ENCODE measurements at regions not wholly inside any gene's neighbourhood (a gene's known extent, or its start where the extent isn't known, plus 50 kb on each side); places are given as distances from the start of the nearest gene placed in this dataset.

GRCh38 chr13:84497613-84498012 lies 615.3 kb upstream of the SLITRK1 start:
- DNase-seq: no peak

DNA sequence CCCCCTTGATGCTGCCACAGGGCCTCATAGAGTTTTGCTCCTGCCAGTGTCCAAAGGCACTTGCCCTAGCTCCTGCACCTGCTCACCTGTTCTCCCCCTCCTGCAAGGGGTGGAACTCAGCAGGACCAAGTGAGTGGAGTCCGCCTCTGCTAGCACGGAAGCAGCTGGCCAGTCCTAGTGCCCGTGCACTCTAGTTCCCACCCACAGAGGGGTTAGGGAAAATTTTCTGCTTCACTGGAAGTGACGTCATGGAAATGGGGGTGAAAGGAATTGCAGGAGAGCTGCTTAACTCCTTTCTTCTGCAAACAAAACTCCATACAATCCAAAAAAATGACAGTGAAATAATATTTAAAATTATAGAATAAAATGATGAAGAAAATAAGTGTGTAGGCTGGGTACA lies 609.7 kb upstream of the SLITRK1 start:
- DNase-seq: peak; percentile 3

DNA sequence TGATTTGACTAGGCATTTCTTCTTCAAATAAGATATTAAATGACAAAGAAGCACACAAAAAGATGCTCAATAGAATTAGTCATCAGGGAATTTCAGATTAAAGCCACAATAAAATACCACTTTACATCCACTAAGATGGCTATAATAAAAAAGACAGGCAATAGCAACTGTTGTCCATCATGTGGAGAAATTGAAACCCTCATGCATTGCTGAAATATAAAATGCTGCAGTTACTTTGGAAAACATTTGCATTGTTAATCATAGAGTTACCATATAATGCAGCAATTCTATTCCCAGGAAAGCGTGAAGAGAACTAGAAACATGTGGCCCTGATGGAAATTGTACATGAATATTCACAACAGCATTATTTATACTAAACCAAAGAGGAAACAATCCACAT lies 605.5 kb upstream of the SLITRK1 start:
- no peak for DNase-seq

- DNase-seq: no peak
Measured at GRCh38 chr13:84481958-84482357, 599.7 kb upstream of the SLITRK1 start.

GRCh38 chr13:84479656-84480055 lies 597.4 kb upstream of the SLITRK1 start:
- no peak for DNase-seq

DNA sequence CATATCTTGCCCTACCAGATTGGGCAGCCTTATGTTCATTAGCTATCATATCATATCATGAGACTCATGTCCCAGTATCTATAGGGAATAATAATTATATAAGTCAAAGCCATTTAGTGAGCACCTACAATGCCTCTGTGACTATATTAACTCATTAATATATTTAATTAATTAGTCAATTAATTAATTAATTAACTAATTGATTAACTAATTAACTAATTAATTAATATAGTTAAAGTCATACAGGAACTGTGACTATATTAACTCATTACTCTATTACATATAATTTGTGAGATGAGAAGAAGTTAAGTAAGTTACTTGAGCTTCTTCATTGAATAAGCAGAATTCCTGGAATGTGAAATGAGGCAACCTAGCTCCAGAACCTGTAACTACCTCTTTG lies 588.3 kb upstream of the SLITRK1 start:
- no peak for DNase-seq

GRCh38 chr13:84466461-84466860 lies 584.2 kb upstream of the SLITRK1 start:
- no peak for DNase-seq

DNA sequence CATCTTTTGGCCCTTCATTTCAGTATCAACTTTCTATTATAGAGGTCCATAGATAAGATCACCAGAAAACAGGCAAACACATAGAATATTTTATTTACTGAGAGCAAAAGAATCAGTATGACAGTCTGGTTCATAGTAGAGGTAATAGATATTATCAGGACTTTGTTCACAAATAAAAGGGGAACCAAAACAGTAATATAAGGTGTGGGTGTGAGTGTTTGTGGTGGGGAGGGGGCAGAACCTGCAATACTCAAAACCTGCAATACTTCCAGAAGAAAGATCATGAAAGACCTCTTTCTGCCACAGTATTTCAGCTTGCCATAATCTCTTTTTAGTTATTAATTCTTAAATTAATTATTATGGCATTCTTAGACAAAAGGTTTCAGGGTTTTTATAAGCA lies 578.7 kb upstream of the SLITRK1 start:
- no peak for DNase-seq

DNA sequence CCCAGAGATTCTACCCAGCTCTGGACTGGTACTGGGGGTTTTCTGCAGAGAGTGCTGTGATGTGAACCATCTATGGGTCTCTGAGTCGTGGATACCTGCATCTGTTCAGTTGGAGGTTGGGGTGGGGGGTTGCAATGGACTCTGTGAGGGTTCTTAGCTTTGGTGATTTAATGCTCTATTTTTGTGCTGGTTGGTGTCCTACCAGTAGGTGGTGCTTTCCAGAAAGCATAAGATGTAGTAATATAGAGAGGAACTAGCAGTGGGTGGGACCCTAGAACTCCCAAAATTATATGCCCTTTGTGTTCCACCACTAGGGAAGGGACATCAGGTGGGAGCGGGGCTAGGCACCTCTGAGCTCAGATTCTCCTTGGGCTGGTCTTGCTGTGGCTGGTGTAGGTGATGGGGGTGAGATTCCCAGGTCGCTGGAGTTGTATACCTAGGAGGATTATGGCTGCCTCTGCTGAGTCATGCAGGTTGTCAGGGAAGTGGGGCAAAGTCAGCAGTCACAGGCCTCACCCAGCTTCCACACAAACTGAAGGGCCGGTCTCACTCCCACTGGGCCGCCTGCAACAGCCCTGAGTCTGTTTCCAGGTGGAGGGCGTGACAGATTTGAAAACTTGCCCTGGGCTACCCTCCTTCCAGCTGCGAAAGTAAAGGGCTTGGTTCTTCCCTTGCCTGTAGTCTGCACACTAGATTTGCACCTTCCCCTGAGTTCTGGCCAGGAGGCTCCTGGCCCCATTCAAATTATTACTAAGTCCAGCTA lies 573.0 kb upstream of the SLITRK1 start:
- DNase-seq: no peak

DNA sequence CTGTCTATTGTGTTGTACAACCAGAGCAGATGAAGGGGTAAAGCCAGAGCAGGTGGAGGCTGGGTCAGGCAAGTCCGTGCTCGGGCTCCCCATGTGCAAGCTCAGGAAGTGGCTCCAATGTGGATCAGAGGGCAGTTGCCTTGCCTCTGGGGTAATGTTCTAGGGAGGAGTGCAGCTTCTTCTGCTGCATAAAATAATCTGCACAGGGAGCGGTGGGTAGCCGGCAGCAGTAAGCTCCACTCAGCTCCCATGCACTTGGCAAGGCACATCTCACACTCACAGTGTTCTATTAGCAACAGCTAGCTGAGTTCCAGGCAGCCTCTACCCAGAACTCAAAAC lies 565.3 kb upstream of the SLITRK1 start:
- no peak for DNase-seq

DNA sequence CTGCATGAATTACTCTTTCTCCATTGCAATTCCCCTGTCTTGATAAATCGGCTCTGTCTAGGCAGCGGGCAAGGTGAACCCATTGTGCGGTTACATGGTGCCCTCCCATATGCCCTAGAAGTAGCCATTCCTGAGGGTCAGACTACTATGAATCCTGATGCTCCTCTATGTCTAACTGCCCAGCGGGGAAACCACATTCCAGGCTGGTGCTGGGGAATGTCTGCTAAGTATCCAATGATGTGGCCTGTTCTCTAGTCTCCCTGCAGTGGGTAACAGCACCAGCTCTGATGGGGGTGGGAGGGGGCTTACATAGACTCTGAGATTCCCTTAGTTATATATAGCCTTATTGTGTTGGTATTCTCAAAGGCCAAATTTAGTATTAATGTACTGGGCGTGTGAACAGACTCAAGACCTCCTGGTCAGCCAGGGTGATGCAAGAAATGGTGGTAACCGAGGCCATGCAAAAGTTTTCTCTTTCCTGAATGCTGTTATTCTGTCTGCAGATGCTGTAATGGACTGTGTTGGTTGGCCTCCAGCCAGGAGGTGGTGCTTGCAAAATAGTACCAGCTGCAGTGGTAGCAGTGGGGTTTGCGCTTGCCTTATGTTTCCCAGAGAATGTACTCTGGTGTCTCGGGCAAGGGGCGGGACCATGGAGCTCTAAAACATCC lies 564.8 kb upstream of the SLITRK1 start:
- DNase-seq: no peak

- DNase-seq: no peak
Measured at GRCh38 chr13:84445776-84446175, 563.5 kb upstream of the SLITRK1 start.

DNA sequence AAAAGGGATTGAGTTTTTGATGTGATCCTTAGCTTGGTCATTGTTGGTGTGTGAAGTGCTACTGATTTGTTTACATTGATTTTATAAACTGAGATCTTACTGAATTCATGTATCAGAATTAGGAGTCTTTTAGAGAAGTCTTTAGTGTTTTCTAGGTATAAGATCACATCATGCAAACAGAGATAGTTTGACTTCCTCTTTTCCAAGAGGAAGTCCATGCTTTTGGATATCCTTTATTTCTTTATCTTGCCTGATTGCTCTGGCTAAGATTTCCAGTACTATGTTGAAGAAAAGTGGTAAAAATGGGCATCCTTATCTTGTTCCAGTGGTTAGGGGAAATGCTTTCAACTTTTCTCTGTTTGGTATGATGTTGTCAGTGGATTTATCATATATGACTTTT lies 561.2 kb upstream of the SLITRK1 start:
- no peak for DNase-seq

GRCh38 chr13:84439108-84439507 lies 556.8 kb upstream of the SLITRK1 start:
- no peak for DNase-seq

DNA sequence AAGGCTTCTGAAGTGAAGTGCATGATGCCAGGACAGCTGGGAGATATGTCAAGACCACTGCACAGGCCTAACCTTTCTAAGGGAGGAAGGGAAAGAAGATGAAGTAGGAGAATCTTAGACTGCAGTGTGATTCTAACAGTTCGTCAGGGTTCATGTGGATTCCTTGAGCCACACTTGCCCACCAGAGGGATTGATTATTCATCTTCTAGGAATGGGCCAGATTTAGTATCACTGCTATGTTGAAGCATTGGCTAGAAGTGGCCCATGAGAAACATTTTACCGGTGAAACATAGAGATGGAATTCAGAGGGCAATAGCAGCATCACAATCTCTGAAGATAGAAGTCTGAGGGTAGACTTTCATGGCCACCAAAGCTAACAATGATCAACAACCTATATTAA lies 550.8 kb upstream of the SLITRK1 start:
- no peak for DNase-seq

- DNase-seq: no peak
Measured at GRCh38 chr13:84431646-84432045, 549.4 kb upstream of the SLITRK1 start.

DNA sequence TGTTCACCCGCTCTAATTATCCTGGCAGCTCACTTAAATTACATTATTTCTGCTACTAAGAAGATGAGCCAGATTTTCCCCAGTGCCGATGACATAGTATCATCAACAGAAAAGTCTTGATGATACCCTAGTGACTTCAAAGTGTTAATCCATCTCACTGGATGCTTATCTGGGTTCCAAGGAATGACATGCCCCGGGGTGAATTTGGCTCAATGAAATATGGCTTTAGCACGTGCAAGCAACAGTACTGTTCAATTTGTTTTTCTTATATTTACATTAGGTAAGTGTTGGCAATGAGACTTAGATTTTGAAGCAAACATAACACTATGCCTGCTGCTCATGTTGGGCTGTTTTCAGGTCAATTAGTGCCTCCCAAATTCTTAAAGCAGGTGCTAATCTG lies 548.2 kb upstream of the SLITRK1 start:
- no peak for DNase-seq

DNA sequence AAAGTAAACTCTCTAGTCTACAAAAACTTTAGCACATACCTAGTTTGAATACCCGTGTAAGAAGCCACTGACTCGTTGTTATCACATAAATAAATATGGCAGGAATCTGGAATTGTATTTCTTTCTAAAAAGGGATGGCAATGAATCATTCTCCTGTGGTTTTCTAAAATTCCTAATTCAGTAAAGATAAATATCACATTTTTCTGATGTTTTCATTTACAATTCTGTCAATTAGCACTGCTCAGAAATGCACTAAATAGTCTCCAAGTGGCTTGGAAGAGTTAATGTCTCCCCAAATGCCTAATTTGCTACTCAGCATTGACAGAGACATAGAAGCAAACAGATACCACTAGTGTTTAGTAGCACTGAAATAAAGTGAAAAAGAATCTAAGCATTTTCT lies 547.7 kb upstream of the SLITRK1 start:
- no peak for DNase-seq

DNA sequence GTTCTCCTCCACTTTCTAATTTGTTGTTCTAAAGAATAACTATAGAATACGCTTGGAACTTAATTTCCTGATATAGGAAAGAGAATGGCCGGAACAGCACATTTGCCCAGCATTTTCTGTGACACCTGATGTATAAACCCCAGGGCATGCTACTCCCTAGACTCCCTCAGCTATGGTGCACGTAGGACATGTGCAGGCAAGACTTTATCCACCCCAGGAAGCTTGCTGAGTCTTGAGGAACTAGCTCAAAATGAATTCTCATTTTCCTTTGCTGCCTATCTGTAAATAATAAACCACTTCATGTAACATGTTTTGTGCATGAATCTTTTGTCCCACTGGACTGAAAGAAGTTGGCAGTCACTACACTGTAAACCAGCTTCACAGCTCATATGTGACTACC lies 535.8 kb upstream of the SLITRK1 start:
- DNase-seq: no peak

DNA sequence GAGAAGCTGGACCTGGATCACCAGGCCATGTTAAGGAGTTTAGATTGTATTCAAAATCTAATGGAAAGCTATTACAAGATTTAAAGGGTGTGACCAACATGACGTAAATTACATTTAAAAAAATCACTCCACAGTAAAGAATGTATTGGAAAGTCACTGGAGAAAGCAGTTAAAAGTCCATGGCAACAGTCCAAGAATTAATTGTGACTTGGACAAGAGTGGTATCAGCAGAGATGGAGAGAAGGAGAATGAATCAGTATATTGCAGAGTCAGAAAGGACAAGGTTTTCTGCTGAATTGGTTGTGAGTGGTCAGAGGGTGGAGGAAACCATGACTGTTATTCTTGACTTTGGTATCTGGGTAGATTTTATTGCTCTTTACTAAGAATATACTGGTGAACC lies 535.1 kb upstream of the SLITRK1 start:
- no peak for DNase-seq

- no peak for DNase-seq
Measured at GRCh38 chr13:84413016-84413415, 530.7 kb upstream of the SLITRK1 start.

GRCh38 chr13:84405286-84405685 lies 523.0 kb upstream of the SLITRK1 start:
- no peak for DNase-seq

DNA sequence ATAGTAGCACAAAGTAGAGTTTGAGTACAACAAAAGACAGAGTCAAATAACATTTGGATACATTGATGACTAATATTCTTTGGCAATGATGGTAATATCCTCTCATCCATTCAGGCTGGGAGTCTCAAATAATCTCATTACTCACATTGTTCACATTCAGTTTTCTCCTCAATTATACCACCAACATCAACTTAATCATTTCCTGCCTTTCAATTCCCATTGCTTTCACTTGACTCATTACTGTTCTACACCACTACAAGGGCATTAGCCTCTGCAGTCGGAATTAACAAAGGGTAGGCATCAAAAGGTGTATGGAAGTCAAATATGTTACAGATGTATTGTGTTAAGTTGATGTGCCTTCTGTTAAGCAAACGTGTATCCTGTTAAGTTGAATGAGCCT lies 518.4 kb upstream of the SLITRK1 start:
- no peak for DNase-seq

DNA sequence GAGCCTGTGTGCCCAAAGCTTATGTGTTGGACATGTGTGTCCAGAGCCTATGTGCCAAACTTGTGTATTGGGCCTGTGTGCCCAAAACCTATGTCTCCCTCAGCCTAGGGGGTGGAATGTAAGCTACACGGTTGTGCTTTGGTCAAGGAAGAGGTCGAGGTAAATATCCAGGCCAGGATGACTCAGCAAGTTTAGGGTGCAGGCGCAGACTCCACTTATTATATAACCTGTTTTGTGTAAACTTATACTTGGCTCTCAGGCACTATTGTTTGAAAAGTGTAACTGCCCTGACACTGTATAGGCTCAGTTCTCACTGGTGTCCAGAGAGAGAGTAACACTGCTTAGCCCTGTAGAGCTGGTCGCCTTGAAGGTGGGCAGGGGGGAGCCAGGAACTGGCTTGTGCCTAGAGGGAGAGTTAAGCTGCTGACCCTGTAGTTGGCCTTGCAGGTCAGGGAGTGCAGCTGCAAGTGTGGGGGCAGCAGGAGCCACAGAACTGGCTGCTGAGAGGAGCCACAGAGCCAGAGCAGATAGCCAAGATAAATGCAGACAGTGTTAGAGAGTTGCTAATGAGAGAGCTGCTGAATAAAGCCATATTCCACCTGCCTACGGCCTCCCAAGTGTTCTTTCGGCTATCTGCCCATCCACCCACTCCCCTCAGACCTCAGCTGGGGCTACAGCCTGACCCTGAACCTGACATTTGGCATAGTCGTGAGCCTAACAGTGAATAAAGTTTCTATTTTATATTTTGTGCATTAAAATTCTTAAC lies 517.2 kb upstream of the SLITRK1 start:
- DNase-seq: no peak
